K562 (cell line): ENCODE measurements at regions not wholly inside any gene's neighbourhood (a gene's known extent, or its start where the extent isn't known, plus 50 kb on each side); places are given as distances from the start of the nearest gene placed in this dataset.

Experiments used
- ATAC-seq: fragments of 200-7000 bp; cut with Tn5 transposase; 3 replicates; pipeline ENCODE4 v1.9.1; 2020; ENCODE audit warnings: moderate library complexity
- BruUV-seq: library from RNA; stranded (reverse); fragments of 400-500 nt; replicated peaks from 2 replicates; lab custom pipeline; 2021; lab: Mats Ljungman, UMichigan
- CTCF ChIA-PET: fragments of 300-600 bp; formaldehyde crosslinking; extraction: SDS; loops from one replicate; lab custom pipeline; 2021; ENCODE audit warnings: low intra/inter-chr PET ratio; lab: Yijun Ruan, JAX
- POLR2A ChIA-PET: fragments of 300-600, 350-650 bp; sonication (Branson Sonifier 250); formaldehyde crosslinking; extraction: SDS; loops from one replicate; lab custom pipeline; 2021; ENCODE audit warnings: antibody characterized with exemption, inconsistent platforms; lab: Yijun Ruan, JAX
- DNase-seq, 4 experiments: peaks; one replicate each; pipeline versions ENCODE4 v3.0.0 to v3.0.0-alpha.2; 2011 to 2018; ENCODE audit warnings: low spot score in 3 of 4, mixed read lengths in 3 of 4; ENCODE audit errors: extremely low read depth in 1 of 4
- FAIRE-seq: peaks from 2 replicates; lab custom pipeline; 2011; peaks lifted over from hg19 to GRCh38; lab: Jason Lieb, UNC
- H2AFZ ChIP-seq: 2 replicates; pipeline ENCODE4 v1.6.0; 2011; ENCODE audit warnings: low read depth, low read length, control low read depth, inconsistent platforms
- H3K27ac ChIP-seq: fragments of 200-600 bp; 3 replicates; pipeline ENCODE4 v1.8.0; 2011; ENCODE audit warnings: low read depth, mild to moderate bottlenecking, control low read depth, inconsistent platforms, low read length, moderate library complexity, mixed read lengths; ENCODE audit errors: extremely low read depth
- H3K27me3 ChIP-seq, 2 experiments: fragments of 300-600 bp in 1 of 2; 2 replicates in 1 of 2; 3 replicates in 1 of 2; pipeline versions ENCODE4 v1.6.0 to v1.8.0; 2011; ENCODE audit warnings: inconsistent platforms in 2 of 2, low read length in 2 of 2, mild to moderate bottlenecking in 1 of 2, mixed read lengths in 1 of 2, moderate library complexity in 1 of 2; ENCODE audit not compliant: control insufficient read depth in 2 of 2, insufficient read depth in 2 of 2
- H3K36me3 ChIP-seq: fragments of 300-600 bp; 3 replicates; pipeline ENCODE4 v1.8.0; 2011; ENCODE audit warnings: mild to moderate bottlenecking, low read length, inconsistent platforms; ENCODE audit not compliant: control insufficient read depth, insufficient read depth
- H3K4me1 ChIP-seq, 2 experiments: fragments of 200-600 bp in 1 of 2; replicated peaks in 1 of 2; 2 replicates in 1 of 2; 3 replicates in 1 of 2; pipeline versions ENCODE4 v1.5.1 to v1.8.0; 2011; ENCODE audit warnings: inconsistent platforms in 2 of 2, low read length in 2 of 2, mild to moderate bottlenecking in 1 of 2, mixed read lengths in 1 of 2, moderate library complexity in 1 of 2; ENCODE audit not compliant: control insufficient read depth in 2 of 2, insufficient read depth in 2 of 2
- H3K4me2 ChIP-seq: 2 replicates; pipeline ENCODE4 v1.6.1; 2011; ENCODE audit warnings: low read length, control low read depth, inconsistent platforms, mixed read lengths; ENCODE audit not compliant: insufficient read depth
- H3K4me3 ChIP-seq: fragments of 200-600 bp; sonication (generic), shearing (Covaris generic); 2 replicates; pipeline ENCODE4 v1.5.1; 2016; ENCODE audit warnings: control low read depth, inconsistent platforms
- H3K79me2 ChIP-seq: fragments of 200-600 bp; 3 replicates; pipeline ENCODE4 v1.8.0; 2011; ENCODE audit warnings: low read length, inconsistent platforms; ENCODE audit not compliant: control insufficient read depth, insufficient read depth
- H3K9ac ChIP-seq, 2 experiments: 2 replicates each; pipeline versions ENCODE4 v1.6.0 to v1.6.1; 2011; ENCODE audit warnings: low read depth in 2 of 2, low read length in 2 of 2, control low read depth in 1 of 2, inconsistent platforms in 1 of 2, mild to moderate bottlenecking in 1 of 2, mixed read lengths in 1 of 2; ENCODE audit not compliant: insufficient read depth in 1 of 2
- H3K9me1 ChIP-seq: one replicate; pipeline ENCODE4 v1.6.0; 2011; ENCODE audit warnings: inconsistent platforms, mild to moderate bottlenecking, low read length, moderate library complexity; ENCODE audit not compliant: control insufficient read depth, insufficient read depth
- H3K9me3 ChIP-seq: replicated peaks from 2 replicates; pipeline ENCODE4 v1.5.1; 2011; ENCODE audit warnings: low read depth, low read length, inconsistent platforms; ENCODE audit not compliant: control insufficient read depth, insufficient read depth
- H4K20me1 ChIP-seq: replicated peaks from 2 replicates; pipeline ENCODE4 v1.6.1; 2011; ENCODE audit warnings: low read length, inconsistent platforms, mixed read lengths; ENCODE audit not compliant: control insufficient read depth, insufficient read depth
- GABPB1 ChIP-seq: sonication (generic); formaldehyde crosslinking; IDR thresholded peaks from 2 replicates; pipeline ENCODE4 v1.8.0; 2022; ENCODE audit warnings: mild to moderate bottlenecking, missing genetic modification reagents
- NR2C1 ChIP-seq, 2 experiments: fragments of 450-650 bp; IDR thresholded peaks; 2 replicates each; pipeline ENCODE4 v1.6.1; 2017; ENCODE audit warnings: mild to moderate bottlenecking in 2 of 2, antibody characterized with exemption in 1 of 2, inconsistent platforms in 1 of 2, missing compliant biosample characterization in 1 of 2, missing genetic modification characterization in 1 of 2
- PTBP1 ChIP-seq: fragments of 200-400 bp; formaldehyde crosslinking; IDR thresholded peaks from 2 replicates; pipeline ENCODE4 v1.6.1; 2017; ENCODE audit warnings: low read depth, low read length
- RB1 ChIP-seq: fragments of 450-650 bp; IDR thresholded peaks from 2 replicates; pipeline ENCODE4 v1.6.1; 2017; ENCODE audit warnings: low read depth, mild to moderate bottlenecking
- XRCC5 ChIP-seq: fragments of 200-400 bp; formaldehyde crosslinking; IDR thresholded peaks from 2 replicates; pipeline ENCODE4 v1.6.1; 2017; ENCODE audit warnings: low read depth, mild to moderate bottlenecking, low read length
- ZNF76 ChIP-seq: fragments of 250-450 bp; sonication (Bioruptor Pico); IDR thresholded peaks from 2 replicates; pipeline ENCODE4 v1.4.0; 2020; ENCODE audit warnings: mild to moderate bottlenecking, moderate library complexity, borderline replicate concordance
- WGBS: fragments of 100-300 bp; shearing (Covaris generic); methylation state at CpG from one replicate; pipeline ENCODE4 v1.1.6; 2016; ENCODE audit warnings: low coverage, mixed read lengths; ENCODE audit not compliant: insufficient coverage; ENCODE audit errors: missing lambda C conversion rate; 5-methylcytosine and 5-hydroxymethylcytosine counted together
- in situ Hi-C: fragments of 300-500 bp; cut with MboI; formaldehyde crosslinking; loops from 4 replicates; pipeline ENCODE4 v1.15.0; 2018; ENCODE audit warnings: inconsistent platforms, mixed read lengths
- intact Hi-C: fragments of 100-400 bp; cut with micrococcal nuclease; formaldehyde crosslinking; loops from 2 replicates; pipeline ENCODE4 v1.14.2; 2022
- TF ChIP-seq, protein P1 (sequence below): fragments of 450-650 bp; IDR thresholded peaks from one replicate; pipeline ENCODE4 v1.6.1; 2018; ENCODE audit warnings: mild to moderate bottlenecking, moderate library complexity; ENCODE audit not compliant: partially characterized antibody

DNA sequence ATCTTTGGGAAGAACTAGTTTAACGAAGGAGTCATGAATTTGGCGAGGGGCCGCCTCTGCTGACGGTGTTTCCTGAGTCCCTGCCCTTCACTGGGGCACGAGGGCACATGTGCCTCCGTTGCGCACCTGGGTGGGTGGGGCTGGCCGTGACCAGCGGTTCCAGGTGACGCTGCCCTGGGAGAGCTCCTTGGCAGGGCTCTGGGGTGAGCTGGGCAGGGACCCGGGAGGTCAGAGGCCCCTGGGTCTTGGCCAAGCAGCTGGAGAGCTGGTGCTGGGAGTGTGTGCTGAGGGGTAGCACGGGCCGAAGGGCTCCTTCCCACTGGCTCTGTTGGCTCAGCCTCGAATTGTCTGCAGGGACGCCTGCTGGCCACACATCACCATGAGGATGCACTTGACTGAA lies 104.6 kb downstream of the RTP5 start:
- CTCF ChIA-PET, result no interaction called here
- Histone ChIP-seq H3K4me3 (no peak overlapping the region), H3K79me2 (no peaks in the 10 kb centered on the region), H3K4me1 (peaks cover 0 to 4% of the 10 kb centered on the region in 2 experiments; a peak in 1 of 5 replicates), H2AFZ (no peak overlapping the region), H4K20me1 (no peaks in the 10 kb centered on the region), H3K9me3 (no peaks in the 10 kb centered on the region), H3K27me3 (no peaks in the 10 kb centered on the region), H3K36me3 (no peaks in the 10 kb centered on the region), H3K9ac (no peak overlapping the region), H3K27ac (no peak overlapping the region), H3K4me2 (no peak overlapping the region), H3K9me1 (no peaks in the 10 kb centered on the region)
- BruUV-seq, result no TSS peak
- DNase-seq (no peak), ATAC-seq (no peak), FAIRE-seq (no peak)
- in situ Hi-C loops (no loop called here), intact Hi-C loops (no loop called here)
- POLR2A ChIA-PET, result interaction anchor here (1.2 to 1.3 kb wide), 2 partner anchors 10 to 23 kb away, joined by 4 to 6 read pairs; no protein-coding TSS in a partner anchor
- TF ChIP-seq GABPB1 (CRISPR knock-in tag) (no peak), NR2C1 (IDR thresholded peaks at IDR 0.05) (no peak), NR2C1 (tag; IDR thresholded peaks at IDR 0.05) (no peak), RB1 (no peak), ZNF76 (CRISPR knock-in tag) (no peak), PTBP1 (no peak), XRCC5 (no peak)
- TF ChIP-seq, protein P1, sequence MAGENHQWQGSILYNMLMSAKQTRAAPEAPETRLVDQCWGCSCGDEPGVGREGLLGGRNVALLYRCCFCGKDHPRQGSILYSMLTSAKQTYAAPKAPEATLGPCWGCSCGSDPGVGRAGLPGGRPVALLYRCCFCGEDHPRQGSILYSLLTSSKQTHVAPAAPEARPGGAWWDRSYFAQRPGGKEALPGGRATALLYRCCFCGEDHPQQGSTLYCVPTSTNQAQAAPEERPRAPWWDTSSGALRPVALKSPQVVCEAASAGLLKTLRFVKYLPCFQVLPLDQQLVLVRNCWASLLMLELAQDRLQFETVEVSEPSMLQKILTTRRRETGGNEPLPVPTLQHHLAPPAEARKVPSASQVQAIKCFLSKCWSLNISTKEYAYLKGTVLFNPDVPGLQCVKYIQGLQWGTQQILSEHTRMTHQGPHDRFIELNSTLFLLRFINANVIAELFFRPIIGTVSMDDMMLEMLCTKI, result no peak
- 60% methylated on average over 7 of the region's 15 CpGs for WGBS
